DLD1 (cell line): ENCODE measurements at regions not wholly inside any gene's neighbourhood (a gene's known extent, or its start where the extent isn't known, plus 50 kb on each side); places are given as distances from the start of the nearest gene placed in this dataset.
"Not testable (repeated sequence)": the region's sequence is repeated elsewhere in the genome, so short reads cannot be mapped to it uniquely, and the experiment has no call there.

Experiments
- in situ Hi-C: cut with HindIII; loops from 2 replicates; pipeline ENCODE4 v1.10.0; 2017; ENCODE audit warnings: low sequenced_read_pairs

DNA sequence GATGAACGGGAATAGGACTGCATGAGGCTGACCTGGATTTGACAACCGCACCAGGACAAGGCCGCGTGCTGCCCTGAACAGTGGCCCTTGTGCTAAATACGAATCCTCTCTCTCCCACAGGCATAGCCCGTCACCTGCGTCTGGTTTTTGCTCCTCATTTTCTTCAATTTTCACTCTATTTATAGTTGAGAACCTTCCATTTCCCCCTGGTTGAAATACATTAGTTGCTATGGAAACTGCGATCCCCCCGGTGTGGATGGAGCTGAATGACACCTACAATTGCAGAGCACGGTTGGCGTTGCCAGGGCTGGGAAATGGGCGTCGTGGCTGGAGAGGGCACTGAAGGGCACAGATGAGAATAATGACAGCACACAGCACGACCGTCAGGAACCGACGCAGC lies 158.6 kb upstream of the PITRM1 start:
- in situ Hi-C loops: no loop called here

DNA sequence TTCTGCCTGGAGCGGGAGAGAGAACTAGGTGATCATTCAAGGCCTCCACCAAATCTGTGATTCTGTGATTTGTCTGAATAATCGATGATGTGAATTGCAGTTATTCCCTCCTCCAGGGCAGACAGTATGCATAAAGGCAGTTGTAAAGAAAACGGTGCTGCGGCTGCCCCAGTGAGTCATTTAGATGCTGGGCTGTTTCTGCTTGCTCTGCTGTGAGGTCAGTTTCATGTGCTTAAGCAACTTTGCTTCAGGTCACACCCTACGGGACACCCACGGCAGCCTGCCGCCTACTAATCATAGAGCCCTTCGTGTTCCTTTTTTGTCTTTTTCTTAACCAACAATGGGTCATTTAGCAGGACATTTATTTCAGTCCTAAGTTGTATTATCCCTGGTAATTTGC lies 158.1 kb upstream of the PITRM1 start:
- in situ Hi-C loops: no loop called here

DNA sequence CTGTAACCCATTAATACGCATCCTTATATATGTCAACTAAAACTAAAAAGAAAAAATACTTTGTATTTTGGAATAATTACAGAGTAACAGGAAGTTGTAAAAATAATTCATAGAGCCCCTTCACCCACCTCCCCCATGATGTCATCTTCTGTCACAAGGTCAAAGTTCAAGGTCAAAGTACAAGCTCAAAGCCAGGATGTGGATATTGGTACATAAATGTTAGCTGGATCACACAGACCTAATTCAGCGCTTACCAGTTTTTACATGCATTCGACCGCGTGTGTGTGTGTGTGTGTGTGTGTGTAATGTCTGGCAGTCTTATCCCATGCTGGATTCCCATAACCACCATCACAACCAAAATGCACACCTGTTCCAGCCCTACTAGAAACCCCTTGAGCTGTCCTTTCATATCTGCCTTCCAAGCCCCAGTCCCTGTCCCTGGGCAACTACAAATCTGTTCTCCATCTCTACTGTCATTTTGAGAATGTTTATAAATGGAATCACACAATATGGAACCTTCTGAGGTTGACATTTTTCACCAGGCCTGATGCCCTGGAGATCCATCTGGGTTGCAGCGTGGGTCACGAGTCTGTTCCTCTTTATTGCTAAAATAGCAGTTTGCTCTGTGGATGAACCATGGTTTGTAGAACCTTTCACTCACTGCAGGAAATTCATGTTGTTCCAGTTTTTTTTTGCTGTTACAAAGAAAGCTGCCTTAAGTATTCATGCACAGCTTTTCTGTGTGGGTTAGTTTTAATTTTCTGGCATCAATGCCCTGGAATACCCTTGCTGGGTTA lies 153.6 kb upstream of the PITRM1 start:
- in situ Hi-C loops: no loop called here

DNA sequence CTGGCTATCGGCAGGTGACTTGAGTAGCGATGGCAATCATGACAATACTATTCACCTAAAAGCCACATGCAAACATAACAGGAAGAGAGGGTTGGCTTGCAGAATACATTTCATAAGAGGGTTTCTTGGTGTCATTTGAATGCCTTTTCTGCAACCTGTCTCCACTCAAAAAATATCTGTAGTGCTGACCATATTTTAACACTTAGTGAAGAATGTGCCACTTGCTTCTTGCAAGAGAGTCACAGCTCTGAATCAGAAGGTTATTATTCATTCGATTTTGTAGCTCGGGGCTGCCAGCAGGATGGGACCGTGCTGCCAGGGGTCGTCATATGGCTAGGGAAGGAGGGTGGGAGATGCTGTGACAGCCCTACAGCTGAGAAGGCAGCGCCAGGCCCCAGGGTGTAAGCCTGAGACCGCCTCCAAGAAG lies 152.0 kb upstream of the PITRM1 start:
- in situ Hi-C loops: no loop called here

DNA sequence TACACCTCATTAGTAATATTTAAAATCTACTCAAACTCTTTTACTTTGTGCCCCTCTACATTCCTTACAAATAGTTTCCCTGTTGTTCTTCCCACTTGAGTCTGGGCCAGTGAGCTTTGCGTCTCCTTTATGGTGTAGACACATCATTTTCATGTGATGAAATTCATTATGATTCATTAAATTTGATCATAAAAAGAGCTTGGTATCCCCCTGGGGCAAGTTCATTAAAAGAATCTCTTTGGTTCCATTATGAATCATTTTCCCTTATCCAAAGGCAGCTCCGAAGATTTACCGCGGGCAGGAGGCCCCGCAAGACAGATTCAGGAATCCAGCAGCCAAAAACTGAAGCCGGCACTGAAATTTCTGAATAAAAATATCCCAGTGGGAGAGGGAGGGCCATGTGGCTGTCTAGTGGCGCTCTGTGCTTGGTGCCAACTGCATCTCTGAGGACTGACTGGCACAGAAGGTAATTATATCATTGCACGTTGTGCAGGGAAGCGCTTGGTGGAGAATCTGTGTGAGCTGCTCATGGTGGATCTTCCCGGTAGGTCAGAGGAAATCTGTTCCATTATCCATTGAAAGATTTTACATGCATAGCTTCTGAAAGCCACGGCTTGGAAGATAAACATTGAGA lies 151.4 kb upstream of the PITRM1 start:
- in situ Hi-C loops: no loop called here

DNA sequence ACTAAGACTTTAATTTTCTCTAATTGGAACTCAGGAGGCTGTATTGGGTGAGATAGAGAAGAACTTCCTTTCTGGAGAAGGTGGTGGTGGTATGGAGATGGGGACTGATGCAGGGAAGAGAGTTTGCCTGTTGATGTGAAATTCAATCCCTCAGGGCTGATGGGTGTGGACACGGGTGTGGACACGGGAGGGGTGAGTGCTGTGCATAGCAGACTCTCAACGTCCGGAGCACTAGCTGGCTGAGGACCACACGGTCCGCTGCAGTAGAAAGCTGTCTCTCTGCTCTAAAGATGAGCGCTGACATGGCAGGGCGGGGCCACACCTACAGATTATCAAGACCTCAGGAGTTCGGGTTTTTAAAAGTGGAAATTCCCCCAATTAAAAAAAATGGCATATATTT lies 148.5 kb upstream of the PITRM1 start:
- in situ Hi-C loops: no loop called here

DNA sequence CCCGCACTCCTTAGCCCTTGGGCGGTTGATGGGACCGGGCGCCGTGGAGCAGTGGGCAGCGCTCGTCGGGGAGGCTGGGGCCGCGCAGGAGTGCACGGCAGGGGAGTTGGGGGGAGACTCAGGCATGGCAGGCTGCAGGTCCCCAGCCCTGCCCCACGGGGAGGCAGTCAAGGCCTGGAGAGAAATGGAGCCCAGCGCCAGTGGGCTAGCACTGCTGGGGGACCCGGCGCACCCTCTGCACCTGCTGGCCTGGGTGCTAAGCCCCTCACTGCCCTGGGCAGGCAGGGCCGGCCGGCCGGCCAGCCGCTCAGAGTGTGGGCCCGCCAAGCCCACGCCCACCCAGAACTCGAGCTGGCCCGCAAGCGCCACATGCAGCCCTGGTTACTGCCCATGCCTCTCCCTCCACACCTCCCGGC lies 147.2 kb upstream of the PITRM1 start:
- in situ Hi-C loops: no loop called here

DNA sequence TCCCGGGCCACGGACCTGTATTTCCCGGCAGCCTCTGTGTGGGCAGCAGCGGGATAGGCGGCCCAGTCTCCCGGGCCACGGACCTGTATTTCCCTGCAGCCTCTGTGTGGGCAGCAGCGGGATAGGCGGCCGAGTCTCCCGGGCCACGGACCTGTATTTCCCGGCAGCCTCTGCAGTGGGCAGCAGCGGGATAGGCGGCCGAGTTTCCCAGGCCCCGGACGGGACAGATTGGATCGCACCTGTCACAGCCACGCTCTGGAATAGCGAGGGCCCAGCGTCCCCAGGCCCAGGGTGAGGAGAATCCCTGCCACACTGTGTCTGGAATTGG lies 145.9 kb upstream of the PITRM1 start:
- in situ Hi-C loops: not testable (repeated sequence)

DNA sequence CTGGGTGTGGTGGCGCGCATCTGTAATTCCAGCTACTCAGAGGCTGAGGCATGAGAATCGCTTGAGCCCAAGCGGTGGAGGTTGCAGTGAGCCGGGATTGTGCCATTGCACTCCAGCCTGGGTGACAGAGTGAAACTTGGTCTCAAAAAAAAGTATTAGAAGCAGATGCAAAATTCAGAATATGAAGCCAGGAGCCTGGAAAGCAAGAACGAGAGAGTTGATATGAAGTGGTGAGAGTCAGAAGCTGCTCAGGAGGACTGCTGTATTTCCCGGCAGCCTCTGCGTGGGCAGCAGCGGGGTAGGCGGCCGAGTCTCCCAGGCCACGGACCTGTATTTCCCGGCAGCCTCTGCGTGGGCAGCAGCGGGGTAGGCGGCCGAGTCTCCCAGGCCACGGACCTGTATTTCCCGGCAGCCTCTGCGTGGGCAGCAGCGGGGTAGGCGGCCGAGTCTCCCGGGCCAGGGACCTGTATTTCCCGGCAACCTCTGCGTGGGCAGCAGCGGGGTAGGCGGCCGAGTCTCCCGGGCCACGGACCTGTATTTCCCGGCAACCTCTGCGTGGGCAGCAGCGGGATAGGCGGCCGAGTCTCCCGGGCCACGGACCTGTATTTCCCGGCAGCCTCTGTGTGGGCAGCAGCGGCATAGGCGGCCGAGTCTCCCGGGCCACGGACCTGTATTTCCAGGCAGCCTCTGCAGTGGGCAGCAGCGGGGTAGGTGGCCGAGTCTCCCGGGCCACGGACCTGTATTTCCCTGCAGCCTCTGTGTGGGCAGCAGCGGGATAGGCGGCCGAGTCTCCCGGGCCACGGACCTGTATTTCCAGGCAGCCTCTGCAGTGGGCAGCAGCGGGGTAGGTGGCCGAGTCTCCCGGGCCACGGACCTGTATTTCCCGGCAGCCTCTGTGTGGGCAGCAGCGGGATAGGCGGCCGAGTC lies 145.2 kb upstream of the PITRM1 start:
- in situ Hi-C loops: not testable (repeated sequence)

DNA sequence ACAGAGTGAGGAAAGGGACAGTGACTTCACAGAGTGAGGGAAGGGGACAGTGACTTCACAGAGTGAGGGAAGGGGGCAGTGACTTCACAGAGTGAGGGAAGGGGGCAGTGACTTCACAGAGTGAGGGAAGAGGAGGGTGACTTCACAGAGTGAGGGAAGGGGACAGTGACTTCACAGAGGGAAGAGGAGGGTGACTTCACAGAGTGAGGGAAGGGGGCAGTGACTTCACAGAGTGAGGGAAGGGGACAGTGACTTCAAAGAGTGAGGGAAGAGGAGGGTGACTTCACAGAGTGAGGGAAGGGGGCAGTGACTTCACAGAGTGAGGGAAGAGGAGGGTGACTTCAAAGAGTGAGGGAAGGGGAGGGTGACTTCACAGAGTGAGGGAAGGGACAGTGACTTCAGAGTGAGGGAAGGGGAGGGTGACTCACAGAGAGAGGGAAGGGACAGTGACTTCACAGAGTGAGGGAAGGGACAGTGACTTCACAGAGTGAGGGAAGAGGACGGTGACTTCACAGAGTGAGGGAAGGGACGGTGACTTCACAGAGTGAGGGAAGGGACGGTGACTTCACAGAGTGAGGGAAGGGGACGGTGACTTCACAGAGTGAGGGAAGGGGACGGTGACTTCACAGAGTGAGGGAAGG lies 142.0 kb upstream of the PITRM1 start:
- in situ Hi-C loops: not testable (repeated sequence)

DNA sequence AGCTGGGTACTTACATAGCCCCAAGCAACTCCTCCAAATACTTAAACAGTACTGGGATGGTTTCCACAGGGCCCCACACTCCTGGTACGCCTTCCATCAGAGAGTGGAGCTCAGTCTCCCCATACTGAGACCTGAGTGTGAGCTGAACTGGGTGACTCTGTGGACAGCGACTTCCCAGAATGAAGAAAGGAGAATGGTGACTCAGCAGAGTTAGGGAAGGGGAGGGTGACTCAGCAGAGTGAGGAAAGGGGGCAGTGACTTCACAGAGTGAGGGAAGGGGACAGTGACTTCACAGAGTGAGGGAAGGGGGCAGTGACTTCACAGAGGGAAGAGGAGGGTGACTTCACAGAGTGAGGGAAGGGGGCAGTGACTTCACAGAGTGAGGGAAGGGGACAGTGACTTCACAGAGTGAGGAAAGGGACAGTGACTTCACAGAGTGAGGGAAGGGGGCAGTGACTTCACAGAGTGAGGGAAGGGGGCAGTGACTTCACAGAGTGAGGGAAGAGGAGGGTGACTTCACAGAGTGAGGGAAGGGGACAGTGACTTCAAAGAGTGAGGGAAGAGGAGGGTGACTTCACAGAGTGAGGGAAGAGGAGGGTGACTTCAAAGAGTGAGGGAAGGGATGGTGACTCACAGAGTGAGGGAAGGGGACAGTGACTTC lies 141.3 kb upstream of the PITRM1 start:
- in situ Hi-C loops: not testable (repeated sequence)

DNA sequence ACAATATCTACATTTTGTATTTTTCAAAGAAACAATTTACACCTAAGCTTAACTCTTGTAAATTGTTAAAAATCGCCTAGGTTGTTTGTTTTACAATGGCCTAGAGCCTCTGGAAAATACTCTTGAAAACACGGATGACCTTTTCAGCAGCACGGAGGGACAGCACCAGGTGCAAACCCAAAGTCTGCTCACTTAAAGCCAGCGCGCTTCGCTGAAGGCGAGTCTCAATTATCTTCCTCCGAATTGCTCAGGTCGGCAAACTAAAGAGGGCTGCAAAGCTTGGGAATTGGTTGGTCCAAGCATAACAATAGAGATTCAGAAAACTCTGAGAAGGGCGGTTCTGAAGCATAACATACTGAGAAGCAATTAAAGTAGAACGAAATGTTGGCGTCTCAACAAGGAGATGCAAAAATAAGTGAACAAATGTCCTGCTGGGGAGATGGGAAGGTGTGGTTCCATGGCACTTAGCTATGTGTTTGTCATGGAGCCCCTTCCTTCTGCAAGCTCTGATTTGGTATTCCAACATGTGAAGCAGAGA lies 139.9 kb upstream of the PITRM1 start:
- in situ Hi-C loops: no loop called here

DNA sequence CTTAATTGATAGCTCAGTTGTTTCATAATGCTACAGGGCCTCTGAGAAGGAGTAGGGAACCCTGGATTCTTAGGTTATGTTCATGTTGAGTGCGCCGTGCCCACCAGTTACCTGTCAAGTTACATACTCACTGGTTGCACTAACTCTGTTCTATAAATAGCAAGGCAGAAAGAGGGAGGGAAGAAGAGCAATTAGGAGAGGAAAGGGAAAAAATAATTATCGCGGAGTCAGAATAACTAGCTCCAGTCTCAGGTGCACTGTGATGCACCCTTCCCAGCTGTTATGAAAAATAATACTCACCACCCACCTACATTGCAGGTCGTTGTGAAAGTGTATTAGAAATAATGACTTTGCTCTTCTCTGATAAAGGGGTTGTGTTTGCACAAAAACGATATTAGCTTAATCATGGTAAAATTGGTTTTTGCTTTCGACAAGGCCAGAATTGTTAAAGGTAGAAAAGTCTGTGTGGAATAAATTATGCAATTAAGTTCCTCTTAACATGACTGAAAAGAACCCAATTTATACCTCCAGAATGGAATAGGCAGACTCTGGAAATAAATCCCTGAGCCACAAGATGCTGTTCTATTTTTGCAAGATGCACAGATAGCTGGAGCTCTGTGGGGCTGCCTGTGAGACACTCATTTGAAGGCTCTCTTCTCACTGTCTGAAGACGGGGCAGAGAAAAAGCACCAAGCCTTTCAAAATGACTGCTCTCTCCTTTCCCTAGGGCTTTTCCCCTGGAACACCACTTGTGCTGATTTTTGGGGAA lies 137.6 kb upstream of the PITRM1 start:
- in situ Hi-C loops: no loop called here

DNA sequence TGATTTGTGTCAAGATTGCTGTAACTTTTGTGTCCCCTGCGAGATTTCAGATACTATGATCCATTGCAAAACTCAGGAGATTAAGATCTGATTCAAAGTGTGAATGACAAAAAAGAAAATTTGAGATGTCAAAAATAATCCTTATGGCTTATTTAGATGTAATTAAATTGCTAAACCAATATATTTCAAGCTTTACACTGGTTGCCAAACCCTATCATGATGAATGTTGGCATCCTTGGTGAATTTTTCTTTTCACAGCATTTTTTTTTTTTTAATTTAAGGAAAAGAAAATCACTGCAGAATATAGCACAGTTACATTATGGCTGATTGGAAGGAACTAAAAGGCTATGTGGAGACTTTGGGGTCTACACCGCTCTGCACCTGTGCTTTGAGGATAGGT lies 133.5 kb upstream of the PITRM1 start:
- in situ Hi-C loops: no loop called here

DNA sequence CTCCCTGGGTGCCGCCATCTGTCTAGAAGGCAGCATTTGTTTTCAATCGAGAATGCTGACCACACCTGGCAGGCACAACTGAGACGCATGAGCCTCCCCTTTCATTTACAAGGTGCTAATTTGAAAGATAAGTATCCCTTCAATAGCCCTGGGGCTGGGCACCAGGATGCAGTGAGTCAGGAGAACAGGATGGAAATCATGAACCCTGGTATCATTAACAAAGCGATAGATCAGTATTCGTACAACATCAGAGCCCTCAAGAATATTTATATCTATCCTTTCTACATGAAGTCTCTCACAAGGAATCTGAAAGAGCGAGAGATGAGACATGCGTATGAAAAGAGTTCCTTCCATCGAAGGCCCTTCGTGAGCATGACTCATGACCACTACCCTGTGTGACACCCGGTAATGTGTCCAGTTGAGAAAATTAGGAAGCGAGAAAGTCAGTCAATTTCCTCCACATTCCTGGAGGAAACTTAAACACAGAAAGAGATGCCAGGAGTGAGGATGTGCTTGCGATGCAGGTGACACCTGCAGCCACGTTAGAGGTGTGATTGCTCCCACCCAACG lies 123.1 kb upstream of the PITRM1 start:
- in situ Hi-C loops: no loop called here

DNA sequence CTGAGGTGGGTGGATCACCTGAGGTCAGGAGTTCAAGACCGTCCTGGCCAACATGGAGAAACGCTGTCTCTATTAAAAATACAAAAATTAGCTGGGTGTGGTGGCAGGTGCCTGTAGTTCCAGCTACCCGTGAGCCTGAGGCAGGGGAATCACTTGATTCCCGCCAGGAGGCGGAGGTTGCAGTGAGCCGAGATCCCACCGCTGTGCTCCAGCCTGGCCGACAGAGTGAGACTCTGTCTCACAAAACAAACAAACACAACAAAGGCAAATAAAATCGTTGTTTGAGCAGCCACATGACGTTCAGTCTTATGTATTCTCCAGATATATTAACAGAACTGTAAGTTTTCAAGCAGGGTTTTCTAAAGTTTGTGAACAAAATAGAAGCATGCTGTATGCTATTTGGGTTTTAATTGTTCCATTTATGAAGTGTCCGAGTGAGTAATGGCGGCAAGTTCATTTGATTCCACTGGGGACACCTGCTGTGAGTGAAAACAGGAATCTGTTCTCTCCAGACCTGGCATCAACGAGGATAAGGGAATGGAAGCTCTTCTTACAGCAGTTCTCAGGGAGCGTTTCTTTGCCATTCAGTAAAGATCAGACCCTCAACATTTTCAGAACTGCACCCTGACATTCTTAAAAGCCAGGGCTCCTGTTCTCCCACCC lies 122.5 kb upstream of the PITRM1 start:
- in situ Hi-C loops: no loop called here

DNA sequence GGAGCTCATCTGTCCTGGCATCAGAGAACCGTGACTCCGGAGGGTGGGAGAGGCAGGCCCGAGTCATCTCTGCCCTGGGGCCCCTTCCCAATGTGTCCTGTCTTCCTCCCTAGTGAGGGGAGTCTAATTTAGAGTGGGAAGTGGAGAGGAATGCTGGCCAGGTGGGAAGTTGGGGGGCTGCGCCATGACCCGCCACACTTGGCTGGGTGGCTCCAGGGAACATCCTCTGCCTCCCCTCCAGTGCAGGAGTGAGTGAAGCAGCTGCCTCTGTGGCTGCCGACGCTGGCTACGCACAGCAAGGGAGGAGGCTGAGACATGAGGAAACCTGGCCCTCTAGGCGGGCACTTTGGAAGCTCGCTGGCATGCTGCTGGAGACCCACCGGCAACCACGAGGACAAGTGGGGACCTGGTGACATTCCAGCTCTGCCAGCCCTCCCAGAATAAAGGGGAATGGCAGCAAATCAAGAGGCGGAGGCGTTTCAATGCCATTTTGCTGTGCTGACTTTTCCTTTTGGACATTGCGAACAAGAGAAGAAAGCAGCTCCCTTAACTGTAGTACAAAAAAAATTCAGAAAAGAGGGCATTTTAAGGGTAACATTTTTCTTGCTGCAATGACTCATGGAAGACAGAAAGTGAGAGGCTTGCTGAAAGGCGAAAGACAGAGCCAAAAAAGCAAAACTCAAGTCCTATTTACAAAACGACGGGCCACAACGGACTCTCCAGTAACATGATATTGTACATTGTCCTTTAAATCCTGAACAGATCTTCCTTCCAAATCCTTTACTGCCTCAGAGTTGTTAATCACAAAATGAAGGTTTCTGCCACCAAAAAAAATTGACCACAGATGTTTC lies 121.2 kb upstream of the PITRM1 start:
- in situ Hi-C loops: no loop called here

DNA sequence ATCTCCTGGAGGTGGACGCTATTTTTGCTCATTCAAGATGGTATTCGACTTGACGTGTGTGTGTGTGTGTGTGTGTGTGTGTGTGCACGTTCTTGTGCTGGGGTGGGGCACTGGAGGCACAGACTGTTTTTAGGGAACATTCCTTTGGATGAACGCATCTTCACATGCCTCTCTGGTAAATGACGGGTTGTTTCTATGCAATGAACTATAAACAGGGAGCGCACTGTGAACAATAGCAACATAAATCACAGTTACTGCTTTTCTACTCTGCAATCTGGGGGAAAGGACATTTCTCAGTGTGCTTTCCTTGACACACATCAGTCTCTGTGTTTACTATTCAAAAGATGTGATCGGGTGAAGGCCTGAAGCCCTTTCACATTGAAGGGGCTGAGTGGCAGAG lies 120.1 kb upstream of the PITRM1 start:
- in situ Hi-C loops: no loop called here
